ENCODE measurements at regions not wholly inside any gene's neighbourhood (a gene's known extent, or its start where the extent isn't known, plus 50 kb on each side); places are given as distances from the start of the nearest gene placed in this dataset.
"Not testable (repeated sequence)": the region's sequence is repeated elsewhere in the genome, so short reads cannot be mapped to it uniquely, and the experiment has no call there.

- TF ChIP-seq POLR2A (IDR thresholded peaks at IDR 0.05; ENCODE audit: low read length); GATA1 (IDR thresholded peaks at IDR 0.05; ENCODE audit: low read depth, low read length): not testable (repeated sequence)
These were observed 933.4 kb upstream of the TPTE start for GRCh38 chr21:9587941-9588340.
